GM19023 (cell line): ENCODE measurements at regions not wholly inside any gene's neighbourhood (a gene's known extent, or its start where the extent isn't known, plus 50 kb on each side); places are given as distances from the start of the nearest gene placed in this dataset.
A peak's percentile ranks its signal among the peaks of the same experiment; 100 is the strongest.
"Not testable (repeated sequence)": the region's sequence is repeated elsewhere in the genome, so short reads cannot be mapped to it uniquely, and the experiment has no call there.

Source experiments
- ATAC-seq: cut with Tn5 transposase; IDR thresholded peaks from one replicate; pipeline ENCODE4 v1.9.1; 2021; ENCODE audit warnings: mild to moderate bottlenecking, moderate library complexity; ENCODE audit not compliant: unreplicated experiment

DNA sequence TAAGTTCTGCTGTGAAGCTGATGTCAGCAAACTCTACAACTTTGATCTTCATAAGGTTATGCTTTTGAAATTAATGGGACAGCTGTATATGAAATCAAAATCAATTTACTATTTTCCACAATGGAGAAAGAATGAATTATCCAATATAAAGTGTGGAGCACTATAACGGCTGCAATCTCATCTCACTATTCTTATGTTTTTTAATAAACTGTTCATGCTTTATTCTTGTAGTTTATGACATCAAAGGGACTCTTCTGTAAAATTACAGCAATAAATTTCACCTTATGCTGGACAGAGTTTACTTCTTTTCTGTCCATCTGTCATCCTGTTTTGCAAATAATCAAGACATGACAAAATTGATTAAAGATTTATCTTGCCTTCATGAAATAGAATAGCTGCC, 192.5 kb downstream of the TECRL start:
- ATAC-seq, result no peak

DNA sequence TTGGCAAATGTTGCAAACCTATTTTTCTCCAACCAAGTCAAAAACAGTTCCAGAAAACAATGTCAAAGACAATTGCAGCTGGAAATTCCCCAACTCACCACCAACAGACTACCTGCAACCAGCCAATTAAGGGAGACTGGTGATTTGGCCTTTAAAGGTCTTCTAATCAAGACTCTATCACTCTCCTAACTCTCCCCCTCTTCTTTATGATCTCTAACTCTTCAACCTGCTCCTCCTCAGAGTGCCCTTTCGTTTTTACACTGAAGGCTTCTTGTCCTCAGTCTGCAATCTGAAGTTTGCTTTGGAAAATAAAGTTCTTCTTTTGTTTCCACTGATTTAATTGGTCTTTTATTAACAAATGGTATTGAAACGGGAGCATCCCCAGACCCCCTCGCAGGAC, 203.9 kb downstream of the TECRL start:
- ATAC-seq, result no peak

DNA sequence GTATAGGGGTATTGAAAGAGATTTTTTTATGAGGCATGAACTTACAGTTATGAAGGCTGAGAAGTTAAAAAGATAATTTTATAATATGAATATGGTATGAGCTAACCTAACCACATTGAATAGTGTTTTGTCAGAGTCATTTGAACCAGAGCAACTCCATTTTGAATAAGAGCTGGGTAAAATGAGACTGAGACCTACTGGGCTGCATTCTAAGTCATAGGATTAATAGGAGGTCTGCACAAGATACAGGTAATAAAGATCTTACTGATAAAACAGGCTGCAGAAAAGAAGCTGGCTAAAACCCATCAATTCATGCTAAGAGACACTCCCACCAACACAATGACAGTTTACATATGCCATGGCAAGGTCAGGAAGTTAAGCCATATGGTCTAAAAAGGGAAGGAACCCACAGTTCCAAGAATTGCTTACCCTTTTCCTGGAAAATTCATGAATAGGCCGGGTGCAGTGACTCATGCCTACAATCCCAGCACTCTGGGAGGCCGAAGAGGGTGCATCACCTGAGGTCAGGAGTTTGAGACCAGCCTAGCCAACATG, 209.2 kb downstream of the TECRL start:
- ATAC-seq, result no peak

DNA sequence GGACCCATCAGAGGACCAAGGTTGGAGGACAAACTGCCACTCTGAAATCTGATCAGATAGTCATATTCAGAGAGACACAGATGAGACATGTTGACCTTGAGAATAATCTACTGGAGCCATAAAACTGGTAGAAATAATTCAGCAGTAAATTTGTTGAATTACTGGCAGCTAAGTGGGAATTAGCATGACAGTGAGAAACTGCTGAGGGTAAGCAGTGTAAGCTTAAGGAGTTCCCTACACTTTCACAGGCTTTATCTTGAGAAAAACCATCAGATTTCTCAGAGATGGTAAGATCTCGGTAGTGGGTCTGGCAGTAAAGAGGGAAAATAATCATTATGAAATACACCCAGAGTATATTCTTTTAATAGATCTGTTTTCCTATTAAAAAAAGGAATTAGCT, 213.7 kb downstream of the TECRL start:
- ATAC-seq, result no peak

DNA sequence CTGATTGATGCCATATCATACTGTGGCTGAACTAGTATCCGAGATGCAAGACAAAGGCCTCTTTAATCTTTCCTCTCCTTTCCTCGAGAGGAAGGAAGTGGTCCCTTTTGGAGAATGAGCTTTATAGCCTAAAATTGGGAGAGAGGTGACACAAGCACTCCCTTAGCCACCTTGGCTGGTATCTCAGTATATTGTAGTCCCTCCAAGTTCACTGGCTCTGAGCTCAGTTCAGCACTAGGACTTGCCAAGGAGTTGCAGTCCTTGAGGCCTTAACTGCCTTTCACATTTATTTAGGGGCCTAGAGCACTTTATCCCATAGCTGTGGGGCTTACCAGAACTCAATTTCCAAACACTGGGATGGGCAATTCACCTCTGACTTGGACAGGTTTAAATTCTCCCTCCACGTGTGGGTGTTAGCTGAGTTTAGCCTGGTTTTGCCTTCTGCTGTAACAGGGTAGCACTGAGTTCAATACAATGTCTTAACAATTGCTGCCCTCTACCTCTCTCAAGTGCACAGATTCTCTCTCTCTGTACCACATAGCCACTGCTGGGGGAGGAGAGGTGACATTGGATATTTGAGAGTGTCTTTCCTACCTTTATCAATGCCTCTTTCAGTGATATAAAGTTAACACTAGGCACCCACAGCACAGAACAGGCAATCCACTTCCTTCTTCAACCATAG, 216.4 kb downstream of the TECRL start:
- ATAC-seq, result no peak

DNA sequence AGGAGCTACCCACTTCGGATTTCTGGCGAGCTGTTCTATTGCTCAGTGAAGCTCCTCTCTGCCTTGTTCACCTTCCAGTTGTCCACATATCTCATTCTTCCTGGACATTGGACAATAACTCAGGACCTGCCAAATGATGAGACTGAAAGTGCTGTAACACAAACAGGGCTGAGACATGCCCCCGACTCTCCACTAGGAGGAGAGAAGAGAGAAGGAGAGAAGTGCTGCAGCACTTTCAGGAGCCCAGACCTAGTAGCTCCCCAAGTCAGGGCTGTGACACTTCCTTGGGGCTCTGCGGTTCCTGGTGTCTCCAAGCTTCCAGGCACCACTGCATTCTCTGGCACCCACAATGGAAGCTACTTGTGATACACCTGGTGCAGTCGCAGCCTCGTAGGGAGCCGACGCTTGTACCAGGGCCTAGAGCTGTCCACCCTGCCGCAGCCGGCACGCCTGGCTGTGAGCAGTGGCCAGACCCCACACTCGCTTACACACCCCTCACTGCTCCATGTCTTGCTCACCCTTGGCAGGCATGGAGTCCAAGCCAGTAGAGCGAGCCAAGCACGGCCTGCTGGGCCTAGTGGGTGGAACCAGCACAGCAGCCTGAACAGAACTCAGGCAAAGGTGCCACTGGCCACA, 234.9 kb downstream of the TECRL start:
- no peak for ATAC-seq

GRCh38 chr4:64166365-64166764, 242.9 kb downstream of the TECRL start:
- ATAC-seq, result no peak

- peak; percentile 85 for ATAC-seq
These were observed 250.5 kb downstream of the TECRL start for GRCh38 chr4:64158648-64159326.

GRCh38 chr4:64157397-64157796, 251.9 kb downstream of the TECRL start:
- ATAC-seq, result no peak

DNA sequence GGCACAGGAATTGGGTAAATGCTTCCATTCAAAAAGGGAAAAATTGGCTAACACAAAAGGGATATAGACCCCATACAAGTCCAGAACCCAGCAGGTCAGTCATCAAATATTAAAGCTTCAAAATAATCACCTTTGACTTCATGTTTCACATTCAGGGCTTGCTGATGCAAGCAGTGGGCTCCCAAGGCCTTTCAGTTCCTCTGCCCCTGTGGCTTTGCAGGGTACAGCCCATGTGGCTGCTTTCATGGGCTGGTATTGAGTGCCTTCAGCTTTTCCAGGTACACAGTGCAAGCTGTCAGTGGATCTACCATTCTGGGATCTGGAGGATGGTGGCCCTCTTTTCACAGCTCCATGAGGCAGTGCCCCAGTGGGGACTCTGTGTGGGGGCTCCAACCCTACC, 253.0 kb downstream of the TECRL start:
- ATAC-seq, result no peak

DNA sequence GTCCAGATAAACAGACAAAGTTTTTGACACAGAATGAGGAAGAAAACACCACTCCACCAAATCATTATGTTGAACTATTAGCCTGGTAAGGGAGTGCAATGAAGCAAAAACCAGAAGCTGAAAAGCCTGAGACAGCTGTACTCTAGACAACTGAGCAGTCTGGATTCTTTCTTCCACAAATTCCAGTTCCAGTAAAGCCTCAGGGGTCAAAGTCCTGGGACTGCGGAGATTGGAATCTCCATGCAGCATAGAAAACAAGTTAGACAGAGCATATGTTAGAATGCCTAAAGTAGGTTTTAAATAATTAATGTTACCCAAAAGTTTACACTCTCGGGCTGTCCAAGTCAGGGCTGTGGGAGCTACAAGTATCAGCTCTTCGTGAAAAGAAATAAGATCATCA, 263.2 kb downstream of the TECRL start:
- no peak for ATAC-seq

GRCh38 chr4:64144994-64145393, 264.3 kb downstream of the TECRL start:
- no peak for ATAC-seq

GRCh38 chr4:64130907-64131306, 278.3 kb downstream of the TECRL start:
- no peak for ATAC-seq

- ATAC-seq, result no peak
These were observed 283.9 kb downstream of the TECRL start for GRCh38 chr4:64125354-64125753.

DNA sequence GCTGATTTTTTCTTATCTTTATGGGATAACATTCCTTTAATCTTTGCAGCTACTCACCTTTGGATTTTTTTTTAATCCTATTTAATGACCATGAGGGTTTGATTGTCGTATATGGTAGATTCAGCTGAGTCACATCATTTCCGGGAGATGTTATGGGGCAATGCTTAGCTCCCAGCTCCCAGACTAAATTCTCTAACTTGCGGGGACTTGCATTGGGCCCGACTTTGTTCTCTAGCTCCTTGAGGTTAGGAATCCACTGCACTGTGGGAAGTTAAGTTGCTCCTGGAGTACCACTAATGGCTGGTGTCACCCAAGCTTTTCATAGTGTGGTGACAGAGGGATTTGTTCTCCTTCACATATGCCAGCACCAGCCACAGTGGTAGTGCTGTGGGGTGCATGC, 287.4 kb downstream of the TECRL start:
- ATAC-seq, result no peak

GRCh38 chr4:64105903-64106302, 303.3 kb downstream of the TECRL start:
- ATAC-seq, result no peak

DNA sequence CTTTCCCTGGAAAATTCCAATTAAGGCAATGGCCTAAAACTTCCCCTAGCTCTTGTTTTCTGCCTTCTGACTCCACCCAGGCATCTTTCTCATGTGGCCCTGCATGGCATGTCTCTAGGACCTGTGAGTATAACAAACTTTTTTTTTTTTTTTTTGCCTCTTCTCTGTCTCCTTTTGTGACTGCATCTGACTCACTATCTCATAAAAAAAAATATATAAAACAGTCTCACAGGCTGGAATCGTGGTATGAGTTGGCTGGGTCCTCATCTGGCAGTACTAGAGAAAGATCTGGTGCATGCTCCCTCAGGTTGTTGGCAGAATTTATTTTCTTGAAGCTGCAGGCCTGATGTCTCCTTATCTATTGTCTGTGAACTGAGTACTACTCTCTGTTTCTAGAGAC, 313.9 kb downstream of the TECRL start:
- no peak for ATAC-seq

GRCh38 chr4:64079316-64079715, 329.9 kb downstream of the TECRL start:
- no peak for ATAC-seq

GRCh38 chr4:64068096-64068495, 341.2 kb downstream of the TECRL start:
- no peak for ATAC-seq

DNA sequence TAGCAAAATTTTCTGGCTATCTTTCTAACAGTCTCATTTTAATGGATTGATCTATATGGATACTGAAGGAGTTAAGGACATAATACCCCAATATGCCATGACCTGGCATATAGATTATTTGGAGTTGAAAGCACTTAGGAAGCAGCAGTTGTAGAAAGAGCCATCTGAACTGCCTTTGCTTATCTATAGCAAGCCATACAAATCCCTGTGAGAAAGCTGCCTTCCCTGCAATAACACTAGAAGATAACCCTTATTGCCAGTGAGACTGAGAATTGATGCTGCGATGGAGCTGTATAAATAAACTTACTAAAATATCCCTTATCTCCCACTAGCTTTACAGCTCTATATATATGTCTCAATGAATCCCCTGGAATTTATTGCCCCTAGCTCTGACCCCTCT, 346.3 kb downstream of the TECRL start:
- ATAC-seq, result no peak

GRCh38 chr4:64037033-64037432, 372.2 kb downstream of the TECRL start:
- not testable (repeated sequence) for ATAC-seq

DNA sequence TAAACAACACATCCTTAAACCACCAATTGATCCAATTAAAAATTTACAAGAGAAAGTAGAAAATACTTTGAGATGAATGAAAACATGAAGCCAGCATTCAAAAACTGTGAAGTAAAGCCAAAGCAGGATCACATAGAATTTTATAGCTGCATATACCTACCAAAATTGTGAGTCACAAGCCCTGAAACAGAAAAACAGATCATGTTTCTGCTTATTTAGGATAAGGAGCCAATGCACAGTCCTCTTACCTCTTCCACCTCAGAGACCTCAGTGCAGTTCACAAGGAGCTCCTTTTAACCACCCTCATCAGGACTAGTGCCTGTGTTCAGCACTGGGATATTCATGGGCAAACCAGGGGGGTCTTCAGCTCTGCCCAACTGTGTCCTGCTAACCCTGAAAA, 386.7 kb downstream of the TECRL start:
- ATAC-seq, result no peak
